ENCODE measurements at regions not wholly inside any gene's neighbourhood (a gene's known extent, or its start where the extent isn't known, plus 50 kb on each side); places are given as distances from the start of the nearest gene placed in this dataset.
"Not testable (repeated sequence)": the region's sequence is repeated elsewhere in the genome, so short reads cannot be mapped to it uniquely, and the experiment has no call there.

DNA sequence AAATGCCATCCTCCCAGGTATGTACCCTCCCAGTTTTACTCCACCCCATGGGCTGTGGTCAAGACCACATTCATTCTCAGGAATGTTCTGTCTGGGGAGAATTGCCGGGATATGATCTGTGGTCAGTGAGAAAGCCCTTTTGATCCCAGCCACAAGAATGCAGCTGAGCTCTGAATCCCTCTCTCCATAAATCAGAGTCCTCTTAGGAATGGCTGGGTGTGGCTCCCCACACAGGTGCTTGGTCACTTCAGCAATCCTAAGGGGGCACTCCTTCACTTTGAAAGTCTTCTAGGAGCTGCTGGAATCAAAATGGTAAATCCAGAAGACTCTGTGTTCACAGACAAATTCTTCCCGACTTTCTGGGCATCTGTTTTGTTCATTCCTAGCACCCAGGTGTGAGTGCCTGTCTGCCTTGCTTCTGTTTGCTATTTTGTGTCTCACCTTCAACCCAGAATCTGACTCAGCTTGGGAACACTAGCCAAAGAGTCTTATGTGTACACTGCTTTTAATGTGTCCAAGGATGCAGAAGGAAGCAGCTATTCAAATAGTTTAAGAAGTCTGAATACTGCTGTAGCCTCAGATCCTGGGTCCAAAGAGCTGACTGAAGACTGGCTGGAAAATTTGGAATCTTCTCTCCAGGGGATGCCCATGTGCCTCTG, 144.6 kb upstream of the CDKN3 start:
- DNase-seq (ENCODE audit: low read depth in 2 of 2), result no peak

DNA sequence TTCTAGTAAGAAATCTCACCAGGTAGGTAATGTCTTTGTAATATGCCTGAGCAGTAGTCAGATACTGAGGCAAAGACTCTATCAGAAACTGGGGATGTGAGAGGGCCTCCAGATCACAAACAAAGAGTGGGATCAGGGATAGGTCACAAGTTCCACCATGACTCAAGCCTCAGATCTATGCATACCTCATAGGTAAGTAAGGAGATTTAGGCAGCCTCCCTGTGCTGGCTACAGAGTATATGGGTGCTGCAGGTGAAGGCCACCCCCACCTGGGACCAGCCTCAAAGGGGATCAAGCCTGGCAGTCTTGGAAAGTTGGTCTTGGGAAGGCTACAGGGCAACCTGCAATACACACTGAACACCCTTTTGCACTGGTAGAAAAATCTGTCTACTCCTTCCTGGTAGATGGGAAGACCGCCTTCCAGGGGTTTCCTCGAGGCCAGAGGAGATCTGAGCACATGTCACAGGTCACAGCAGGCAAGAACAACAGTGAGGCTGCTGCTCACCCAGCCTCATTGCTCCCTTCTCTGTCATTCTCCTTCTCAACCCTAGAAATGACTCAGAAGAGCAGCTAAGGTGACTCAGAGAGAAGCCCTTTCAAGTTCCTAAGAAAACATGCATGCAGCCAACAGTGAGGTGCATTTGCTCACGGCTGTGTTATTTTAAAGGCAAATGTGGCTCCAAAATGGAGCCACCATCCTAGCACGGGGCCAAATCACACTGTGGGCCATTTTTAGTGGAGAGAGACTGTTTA, 143.4 kb upstream of the CDKN3 start:
- DNase-seq (ENCODE audit: low read depth in 2 of 2), result no peak

DNA sequence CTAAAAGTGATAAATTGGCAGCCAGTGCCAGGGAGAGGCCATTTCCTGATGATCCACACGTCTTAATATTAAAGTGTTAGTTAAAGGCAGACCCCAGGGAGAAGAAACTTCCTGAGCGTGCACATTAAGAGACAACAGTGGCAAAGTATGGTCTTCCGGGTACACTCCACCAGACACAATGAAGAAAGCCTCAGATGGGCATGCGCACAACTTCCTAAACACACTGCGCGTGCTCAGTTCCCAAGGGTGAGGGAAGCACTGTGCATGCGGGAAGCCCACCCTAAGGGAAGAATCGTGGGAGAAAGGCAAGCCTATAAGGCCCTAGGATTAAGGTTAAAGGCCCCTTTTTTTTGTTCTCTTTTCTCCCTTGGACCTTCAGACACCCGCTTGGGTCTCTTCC, 140.7 kb upstream of the CDKN3 start:
- DNase-seq (ENCODE audit: low read depth in 2 of 2), result no peak

DNA sequence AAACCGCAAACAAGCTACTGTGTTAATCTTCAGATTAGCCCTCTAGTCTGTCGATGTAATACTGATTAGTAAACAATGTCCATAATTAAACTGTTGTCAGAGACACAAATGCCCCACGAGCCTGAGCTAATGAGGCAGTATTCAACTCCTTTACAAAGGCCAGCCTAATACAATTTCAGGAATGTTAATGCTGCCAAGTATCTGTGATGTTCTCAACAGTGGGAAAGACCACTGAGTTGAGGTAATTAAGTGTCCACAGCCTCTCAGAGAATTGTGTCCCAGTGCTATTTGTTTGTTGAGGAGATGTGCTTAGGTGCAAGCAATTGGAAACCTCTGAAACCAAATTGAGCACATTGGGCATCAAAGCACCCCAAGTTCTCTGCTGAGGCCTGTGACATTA, 139.4 kb upstream of the CDKN3 start:
- no peak for DNase-seq (ENCODE audit: low read depth in 2 of 2)

DNA sequence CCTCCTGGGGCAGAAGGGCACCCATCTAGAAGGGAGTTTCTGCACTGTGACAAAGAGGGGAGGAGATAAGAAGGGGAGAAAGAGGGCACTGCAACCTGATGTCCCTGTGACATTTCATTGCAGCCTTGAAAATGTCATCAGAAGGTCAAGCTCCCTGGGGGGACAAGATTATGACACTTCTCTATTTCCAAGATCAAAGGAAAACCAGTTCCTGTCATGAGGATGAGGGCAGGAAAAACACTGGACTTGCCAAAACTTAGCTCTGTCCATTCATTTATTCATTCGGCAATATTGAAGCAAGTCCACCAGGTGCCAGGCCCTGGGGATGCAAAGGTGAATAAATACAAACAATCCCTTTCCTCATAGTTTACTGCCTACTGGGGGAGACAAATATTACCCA, 138.4 kb upstream of the CDKN3 start:
- no peak for DNase-seq (ENCODE audit: low read depth in 2 of 2)

DNA sequence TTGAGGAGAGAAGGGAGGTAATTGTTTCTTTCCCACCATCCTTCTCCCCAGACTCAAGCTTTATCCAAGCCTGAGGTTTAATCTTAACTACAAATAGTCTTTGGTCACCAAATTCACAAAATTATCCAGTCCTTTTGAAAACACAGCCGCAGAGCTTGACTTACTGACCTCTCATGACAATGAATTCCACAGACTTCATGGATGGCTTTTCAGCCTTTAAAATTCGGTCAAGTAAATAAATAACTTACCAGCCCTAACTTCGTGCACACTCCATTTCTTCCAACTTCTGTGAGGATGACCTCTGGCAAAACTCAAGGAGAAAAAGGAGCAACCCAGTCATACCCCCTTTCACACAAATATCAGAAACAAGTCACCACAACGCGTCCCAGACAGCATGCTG, 137.0 kb upstream of the CDKN3 start:
- DNase-seq (ENCODE audit: low read depth in 2 of 2), result no peak

DNA sequence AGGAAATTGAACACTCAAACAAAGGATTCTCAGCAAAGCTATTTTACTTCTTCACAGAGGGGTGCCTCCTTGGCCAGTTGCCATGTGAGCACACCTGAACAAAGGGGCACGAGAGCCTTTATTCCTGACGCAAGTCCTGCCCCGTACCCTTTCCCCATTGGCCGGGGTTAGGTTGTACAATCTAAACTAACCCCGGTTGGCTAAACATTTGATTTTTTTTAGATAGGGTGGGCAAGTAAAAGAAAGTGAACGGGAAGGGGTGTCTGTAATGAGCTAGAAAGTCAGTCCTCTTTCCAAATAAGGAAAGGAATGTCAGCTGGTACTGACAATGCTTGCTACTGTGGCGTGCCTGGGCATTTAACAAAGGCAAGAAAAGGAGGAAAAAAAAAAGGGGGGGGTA, 135.5 kb upstream of the CDKN3 start:
- DNase-seq (ENCODE audit: low read depth in 2 of 2), result no peak

DNA sequence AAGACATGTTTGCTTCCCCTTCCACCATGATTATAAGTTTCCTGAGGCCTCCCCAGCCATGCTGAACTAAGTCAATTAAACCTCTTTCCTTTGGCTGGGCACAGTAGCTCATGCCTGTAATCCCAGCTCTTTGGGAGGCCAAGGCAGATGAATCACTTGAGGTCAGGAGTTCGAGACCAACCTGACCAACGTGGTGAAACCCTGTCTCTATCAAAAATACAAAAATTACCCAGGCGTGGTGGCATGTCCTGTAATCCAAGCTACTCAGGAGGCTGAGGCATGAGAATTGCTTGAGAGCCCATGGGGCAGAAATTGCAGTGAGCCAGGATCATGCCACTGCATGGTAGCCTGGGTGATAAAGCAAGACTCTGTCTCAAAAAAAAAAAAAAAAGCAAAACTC, 130.2 kb upstream of the CDKN3 start:
- DNase-seq (ENCODE audit: low read depth in 2 of 2), result not testable (repeated sequence)

DNA sequence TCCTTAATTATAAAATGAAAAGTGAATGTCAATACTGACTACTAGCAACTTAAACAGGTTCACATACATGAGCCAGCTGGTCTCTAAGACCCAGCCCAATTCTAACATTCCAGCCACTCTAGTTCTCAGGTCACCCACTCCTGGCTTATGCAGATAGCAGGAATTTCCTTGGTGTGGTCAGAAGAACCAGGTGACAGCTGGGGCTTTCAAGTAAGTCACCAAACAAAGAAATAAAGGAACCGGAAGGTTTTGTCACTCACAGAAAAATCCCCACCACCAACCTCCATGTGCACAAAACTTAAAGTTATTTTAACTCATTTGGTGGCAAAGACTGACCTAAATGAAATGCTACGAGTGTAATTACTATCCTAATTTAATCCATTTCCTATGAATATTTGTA, 129.6 kb upstream of the CDKN3 start:
- DNase-seq (ENCODE audit: low read depth in 2 of 2), result no peak

DNA sequence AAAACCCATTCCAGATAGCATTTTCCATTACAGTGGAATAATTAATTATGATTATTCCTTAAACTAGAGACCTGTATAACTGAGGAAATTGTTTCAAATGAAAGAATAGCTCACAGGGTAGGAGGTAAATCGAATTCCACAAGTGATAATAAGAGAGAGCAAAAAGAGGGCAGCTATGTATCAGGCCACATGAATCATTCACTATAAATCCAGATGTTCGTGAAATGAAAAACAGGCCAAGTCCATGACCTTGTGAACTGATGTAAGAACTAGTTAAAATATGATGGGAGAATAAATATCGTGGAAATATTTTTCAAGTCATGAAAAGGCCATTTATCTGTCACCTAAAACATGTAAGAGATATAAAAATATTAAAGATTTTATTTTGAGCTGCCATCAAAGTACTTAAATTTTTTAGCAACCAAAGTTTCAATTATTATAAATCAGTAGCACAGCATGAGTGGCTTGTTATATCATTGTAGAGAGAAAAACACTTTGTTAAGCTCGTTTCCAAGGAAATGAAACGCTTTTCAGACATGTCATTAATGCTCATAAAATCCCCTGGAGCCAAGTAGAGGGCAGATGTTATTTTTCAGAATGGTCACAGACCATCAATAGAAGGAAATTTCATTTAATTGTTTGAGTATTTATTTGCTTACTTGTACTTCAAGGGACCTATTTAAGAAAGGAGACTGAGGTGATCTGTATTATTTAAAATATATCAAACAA, 120.6 kb upstream of the CDKN3 start:
- DNase-seq (ENCODE audit: low read depth in 2 of 2), result no peak

DNA sequence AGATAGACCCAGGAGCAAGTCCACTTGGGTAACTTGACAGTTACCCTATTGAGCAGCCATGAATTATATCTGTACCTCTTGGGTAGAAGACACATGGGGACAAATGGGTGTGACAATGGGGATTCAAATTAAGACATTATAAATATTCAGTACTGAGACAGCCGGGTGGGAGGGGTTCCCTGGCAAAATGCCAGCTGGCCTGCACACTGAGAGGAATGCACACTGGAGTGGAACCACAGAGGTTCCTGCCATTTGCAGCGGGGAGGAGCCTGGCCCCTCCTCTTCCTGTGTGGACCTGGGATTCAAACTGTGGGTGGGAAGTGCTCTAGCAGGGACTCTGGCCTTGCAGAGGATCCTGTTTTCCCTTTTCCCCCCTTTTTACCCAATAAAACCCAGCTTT, 118.7 kb upstream of the CDKN3 start:
- DNase-seq (ENCODE audit: low read depth in 2 of 2), result no peak

DNA sequence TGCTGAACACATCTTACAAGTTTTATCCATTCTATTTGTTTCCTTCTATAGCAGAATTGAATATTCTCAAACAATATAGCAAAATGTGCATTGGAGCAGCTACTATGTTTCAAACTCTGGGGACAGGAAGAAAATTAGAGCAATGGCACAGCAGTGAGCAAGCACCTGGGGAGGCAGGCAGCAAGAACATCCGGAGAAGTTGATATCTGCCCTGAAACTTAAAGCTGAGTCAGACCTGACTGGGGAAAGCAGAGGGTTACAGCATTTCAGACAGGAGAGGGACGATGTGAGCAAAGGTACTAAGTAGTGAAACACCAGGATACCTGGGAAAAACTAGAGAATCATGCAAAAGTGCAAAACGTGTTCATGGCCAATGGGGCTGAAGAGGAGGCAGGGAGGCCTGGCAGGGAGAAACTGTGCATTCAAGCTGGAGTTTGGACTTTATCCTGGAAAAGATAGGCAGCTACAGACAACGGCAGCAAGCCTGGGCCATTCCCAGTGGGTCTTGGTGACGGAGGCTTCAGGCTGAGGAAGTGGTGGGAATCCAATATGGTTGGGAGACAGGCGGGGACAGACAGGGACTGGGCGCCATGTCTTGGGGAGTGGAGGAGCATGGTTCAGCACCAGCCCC, 118.0 kb upstream of the CDKN3 start:
- DNase-seq (ENCODE audit: low read depth in 2 of 2), result no peak

DNA sequence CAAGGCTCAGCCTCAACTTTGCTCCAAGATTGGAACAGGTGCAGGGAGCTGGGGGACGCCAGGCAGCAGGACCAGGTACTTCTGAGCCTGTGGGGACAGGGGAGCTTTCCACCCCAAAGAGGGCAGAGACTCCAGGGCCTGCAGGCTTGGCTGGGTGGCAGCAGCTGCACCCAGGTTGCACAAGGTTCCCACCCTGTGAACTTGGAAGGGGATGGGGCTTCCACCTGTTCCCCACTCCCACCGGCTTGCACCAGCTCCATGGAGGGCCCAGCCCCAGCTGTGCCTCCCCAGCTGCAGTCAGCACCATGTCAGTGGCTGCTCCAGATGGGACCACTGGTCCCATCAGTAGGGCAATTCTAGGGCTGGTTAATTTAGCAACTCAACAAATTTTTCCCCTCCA, 114.0 kb upstream of the CDKN3 start:
- no peak for DNase-seq (ENCODE audit: low read depth in 2 of 2)

DNA sequence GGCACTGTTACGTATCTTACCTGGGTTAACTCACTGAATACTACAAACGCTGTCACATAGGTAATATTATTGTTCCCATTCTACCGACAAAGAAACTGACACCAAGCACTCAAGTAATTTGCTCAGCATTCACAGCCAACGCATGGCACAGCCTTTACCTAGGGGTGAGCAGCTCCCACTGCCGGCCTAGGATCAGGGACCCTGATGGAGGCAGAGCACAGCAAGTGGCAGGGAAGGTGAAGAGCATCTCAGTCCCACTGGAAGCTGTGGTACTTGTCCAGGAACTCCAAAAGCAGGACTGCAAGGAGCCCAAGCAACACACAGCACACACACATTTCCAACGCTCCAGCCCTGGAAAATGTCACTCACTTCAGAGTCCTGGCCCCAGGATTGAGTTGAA, 111.8 kb upstream of the CDKN3 start:
- DNase-seq (ENCODE audit: low read depth in 2 of 2), result no peak

DNA sequence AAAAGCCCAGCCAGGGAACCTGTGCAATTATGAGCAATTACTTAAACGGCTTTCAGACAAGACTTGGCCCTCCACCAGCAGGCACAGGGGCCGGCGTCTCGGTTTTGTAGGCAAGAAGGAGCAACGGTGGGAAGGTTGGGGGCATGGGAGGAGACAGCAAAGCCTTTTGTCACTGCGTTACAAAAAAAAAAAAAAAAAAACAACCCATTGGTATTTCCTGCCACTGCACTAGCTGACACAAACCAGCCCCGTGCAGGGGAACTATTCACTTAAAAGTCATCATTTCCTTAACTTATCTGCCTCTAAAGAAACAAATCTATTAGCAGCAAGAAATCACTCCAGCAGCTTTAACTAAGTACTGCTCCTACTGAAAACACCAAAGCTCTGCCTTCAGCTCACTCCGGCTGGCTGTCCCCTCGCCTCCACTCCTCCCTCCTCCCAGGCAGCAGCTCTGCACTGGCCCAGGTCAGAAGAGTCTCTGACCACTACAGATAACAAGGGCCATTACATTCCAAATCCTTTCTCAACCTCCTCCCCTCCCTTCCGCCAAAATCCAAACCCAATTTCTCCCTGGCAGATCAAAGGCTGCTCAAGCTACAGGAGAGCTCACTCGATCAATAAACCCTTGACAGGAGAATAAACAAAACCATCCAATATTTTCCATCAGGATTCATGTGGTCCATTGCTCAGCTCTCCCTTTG, 105.2 kb upstream of the CDKN3 start:
- DNase-seq (ENCODE audit: low read depth in 2 of 2), result no peak

DNA sequence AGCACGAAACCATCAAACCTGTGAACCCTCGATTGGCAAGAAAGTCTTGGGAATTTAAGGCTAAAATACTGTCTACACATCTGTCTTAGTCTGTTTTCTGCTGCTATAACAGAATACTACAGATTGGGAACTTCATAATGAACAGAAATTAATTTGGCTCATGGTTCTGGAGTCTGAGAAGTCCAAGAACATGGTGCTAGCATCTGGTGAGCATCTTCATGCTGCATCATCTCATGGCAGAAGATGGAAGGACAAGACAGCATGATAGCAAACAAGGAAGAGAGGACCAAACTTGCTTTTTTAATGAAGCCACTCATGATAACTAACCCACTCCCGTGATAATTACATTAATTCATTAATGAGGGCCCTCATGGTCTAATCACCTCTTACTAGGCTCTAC, 102.0 kb upstream of the CDKN3 start:
- no peak for DNase-seq (ENCODE audit: low read depth in 2 of 2)

DNA sequence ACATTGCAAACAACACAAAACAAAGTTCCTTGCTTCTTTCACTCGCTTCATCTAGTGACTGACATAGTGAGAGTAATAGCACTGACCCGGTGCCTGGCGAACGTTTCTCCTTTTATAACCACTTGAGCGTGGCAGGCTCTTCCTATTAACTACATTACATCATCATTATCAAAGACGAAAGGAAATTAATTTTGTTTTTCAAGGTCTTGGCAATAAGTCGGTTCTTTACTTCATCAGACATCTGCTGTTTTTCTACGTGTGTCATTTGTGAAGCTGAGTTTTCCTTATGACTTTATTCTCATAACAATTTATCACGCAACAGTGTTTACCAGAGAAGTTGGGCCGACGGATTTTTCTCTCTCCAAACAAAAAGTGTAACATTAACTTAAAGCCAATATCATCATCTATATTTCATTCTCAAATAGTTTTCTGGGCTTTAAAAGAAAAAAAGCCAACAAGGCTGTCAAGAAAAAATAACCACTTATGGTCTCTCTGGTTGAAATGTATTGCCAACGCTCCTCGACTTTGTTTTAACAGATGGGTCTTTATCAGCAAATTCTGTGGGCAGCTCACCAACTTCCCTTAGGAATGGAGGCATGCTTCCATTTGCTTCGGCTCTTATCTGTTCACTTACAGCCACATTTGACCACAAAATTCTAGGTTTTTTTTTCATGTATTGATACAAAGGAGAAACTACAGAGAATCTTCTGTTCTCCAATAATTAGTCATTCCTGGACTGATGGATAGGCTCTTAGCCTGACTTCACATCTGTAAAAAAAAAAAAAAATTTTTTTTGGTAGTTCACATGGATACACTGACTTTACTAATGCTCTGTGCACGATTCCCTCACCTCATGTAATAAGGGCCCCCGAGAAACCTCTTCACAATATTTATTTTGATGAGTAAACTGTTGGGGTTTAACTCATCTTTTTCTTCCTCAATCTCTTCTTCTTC, 97.1 kb upstream of the CDKN3 start:
- no peak for DNase-seq (ENCODE audit: low read depth in 2 of 2)

DNA sequence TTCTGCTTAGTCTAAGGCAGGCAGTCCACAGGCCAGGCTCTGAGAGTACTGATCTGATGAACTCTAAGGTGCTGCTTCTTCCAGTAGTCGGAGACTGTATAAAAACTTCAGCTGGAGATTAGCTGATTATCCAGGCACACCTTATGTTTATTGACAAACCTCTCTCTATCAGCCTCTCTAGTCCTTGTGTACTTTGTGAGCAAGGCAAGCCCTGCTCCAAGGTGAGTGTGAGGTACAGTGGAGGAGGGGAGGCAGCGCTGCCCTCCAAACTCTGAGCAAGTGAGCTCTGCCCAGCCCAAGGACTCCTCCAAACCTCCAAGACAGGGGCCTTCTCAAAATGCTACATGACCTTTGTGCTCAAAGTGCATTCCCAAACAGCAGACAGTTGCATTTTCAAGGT, 95.9 kb upstream of the CDKN3 start:
- DNase-seq (ENCODE audit: low read depth in 2 of 2), result no peak

DNA sequence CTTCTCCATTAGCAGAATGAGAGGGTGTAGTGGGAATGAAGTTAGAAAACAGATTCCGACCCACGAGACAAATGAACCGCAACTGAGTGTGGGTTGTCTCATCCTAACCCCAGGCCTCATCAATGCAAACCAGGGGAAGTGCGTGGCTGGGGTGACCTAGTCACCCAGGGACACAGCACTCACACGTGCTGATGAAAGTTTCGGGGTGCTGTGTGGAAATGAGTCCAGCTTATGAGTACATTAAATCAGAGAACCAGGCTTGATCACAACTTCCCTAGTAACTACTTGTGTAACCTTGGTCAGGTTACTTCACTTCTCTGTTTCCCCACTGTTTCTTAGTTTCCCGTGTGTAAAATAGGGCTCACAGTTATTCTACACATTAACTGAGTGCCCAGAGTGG, 95.4 kb upstream of the CDKN3 start:
- no peak for DNase-seq (ENCODE audit: low read depth in 2 of 2)

DNA sequence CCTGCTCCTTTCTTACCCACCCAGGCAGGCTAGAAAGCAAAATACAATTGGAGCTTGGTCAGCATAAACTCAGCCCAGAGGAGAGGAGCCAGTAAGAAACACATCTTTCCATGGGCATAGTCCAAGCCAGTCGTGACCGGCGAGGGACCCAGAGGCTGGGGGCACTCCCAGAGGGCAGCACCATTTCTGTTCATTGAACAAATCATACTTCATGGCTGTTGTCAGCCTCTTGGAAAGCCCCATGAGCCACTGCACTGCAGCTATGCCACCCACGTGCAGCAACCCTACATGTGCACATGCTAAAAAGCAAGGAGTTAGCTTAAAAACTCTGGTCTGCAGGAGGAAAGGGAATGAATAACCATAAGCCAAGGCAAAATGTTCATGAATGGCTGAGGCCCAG, 90.0 kb upstream of the CDKN3 start:
- no peak for DNase-seq (ENCODE audit: low read depth in 2 of 2)

DNA sequence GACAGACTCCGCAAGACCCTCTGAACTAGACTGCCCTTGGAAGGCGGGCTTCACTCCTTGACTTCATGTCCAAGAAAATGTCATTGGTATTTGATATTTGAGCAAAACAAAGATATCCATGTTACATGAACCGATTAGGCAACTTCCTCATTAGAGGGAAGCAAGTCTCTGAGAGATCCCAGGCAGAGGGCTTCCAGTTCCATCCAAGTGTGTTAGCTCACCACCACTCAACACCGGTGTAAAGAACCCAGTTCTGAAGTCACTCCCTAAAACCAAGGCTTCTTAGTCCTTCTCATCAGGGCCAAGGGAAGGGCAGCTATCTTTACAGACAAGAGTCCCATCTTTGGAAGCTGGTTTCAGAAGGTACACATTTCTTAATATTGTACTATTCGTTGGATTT, 87.2 kb upstream of the CDKN3 start:
- DNase-seq (ENCODE audit: low read depth in 2 of 2), result no peak

Data from stimulated activated CD8-positive, alpha-beta memory T cell treated with anti-CD3 and anti-CD28 coated beads, Interleukin-15, amount 100 ng/mL, for 48 hours (primary cell).